ENCODE measurements at regions not wholly inside any gene's neighbourhood (a gene's known extent, or its start where the extent isn't known, plus 50 kb on each side); places are given as distances from the start of the nearest gene placed in this dataset.

DNA sequence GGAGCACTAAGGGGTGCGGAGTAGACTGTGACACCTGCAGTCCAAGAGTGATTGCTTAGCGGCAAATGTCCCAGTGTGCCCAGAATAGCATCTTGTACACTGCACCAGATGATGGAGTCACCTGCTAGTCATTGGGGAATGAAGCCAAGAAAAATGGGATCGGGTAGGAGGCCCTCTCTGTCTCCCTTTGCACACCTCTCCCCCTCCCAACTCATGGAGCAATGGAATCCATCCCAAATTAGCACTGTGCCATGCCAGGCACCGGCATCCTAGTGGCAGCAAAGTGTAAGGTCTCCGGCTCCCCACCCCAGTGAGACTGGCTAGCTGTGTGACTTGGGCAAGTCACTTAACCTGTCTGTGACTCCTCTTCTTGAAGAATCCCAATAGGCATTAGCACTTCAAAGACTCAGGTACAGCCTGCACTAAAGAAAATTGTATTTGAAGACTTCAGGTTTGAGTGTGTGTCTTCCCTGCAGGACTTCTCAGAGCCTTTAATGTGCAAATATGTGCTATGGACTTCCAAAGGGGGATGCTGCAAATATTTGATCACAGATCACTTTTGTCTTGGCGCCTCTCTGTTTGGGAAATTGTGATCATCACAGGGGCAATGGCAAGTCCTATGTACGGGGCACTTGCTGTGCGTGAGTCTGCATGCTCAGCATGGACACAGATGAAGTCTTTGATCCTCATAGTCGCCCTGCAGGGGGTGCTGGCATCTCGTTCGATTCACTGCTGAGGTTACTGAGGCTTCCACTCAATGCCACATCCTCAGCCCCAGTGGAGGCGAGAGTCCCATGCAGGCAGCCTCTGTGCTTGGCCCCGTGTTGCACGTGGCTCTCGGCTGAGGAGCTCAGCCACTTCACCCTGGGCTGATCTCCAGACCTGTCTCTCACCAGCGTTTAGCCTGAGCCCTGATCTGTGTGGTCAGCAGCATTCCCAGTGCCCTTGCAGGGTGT, 272.9 kb upstream of the C1orf174 start:
- DNase-seq (ENCODE audit: low read depth, low spot score) (no peak), ATAC-seq (peak; percentile 56; the same call in 1 of the 2 replicates)
- Histone ChIP-seq H3K4me3 (ENCODE audit: low read depth in 2 of 2, low read length in 2 of 2) (no peak overlapping the region), H3K9me3 (ENCODE audit: control insufficient read depth, insufficient read depth, low read depth, low read length) (no peaks in the 10 kb centered on the region), H3K27ac (ENCODE audit: low read length) (no peak overlapping the region), H3K27me3 (ENCODE audit: control insufficient read depth, insufficient read depth, low read length) (peaks cover 2% of the 10 kb centered on the region; the same call in 1 of the 2 replicates), H3K4me1 (ENCODE audit: control insufficient read depth, insufficient read depth, low read length) (no peaks in the 10 kb centered on the region), H3K36me3 (ENCODE audit: control insufficient read depth, insufficient read depth, low read length) (no peaks in the 10 kb centered on the region)
- BruUV-seq (replicated peaks), result no TSS peak
- TF ChIP-seq SIN3A (IDR thresholded peaks at IDR 0.05; ENCODE audit: borderline replicate concordance, insufficient read depth, low read depth, low read length) (no peak), TCF7L2 (IDR thresholded peaks at IDR 0.05; ENCODE audit: low read depth, low read length) (no peak), POLR2AphosphoS5 (IDR thresholded peaks at IDR 0.05; ENCODE audit: low read depth, low read length) (no peak)
- TF ChIP-seq, protein P1, sequence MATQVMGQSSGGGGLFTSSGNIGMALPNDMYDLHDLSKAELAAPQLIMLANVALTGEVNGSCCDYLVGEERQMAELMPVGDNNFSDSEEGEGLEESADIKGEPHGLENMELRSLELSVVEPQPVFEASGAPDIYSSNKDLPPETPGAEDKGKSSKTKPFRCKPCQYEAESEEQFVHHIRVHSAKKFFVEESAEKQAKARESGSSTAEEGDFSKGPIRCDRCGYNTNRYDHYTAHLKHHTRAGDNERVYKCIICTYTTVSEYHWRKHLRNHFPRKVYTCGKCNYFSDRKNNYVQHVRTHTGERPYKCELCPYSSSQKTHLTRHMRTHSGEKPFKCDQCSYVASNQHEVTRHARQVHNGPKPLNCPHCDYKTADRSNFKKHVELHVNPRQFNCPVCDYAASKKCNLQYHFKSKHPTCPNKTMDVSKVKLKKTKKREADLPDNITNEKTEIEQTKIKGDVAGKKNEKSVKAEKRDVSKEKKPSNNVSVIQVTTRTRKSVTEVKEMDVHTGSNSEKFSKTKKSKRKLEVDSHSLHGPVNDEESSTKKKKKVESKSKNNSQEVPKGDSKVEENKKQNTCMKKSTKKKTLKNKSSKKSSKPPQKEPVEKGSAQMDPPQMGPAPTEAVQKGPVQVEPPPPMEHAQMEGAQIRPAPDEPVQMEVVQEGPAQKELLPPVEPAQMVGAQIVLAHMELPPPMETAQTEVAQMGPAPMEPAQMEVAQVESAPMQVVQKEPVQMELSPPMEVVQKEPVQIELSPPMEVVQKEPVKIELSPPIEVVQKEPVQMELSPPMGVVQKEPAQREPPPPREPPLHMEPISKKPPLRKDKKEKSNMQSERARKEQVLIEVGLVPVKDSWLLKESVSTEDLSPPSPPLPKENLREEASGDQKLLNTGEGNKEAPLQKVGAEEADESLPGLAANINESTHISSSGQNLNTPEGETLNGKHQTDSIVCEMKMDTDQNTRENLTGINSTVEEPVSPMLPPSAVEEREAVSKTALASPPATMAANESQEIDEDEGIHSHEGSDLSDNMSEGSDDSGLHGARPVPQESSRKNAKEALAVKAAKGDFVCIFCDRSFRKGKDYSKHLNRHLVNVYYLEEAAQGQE (IDR thresholded peaks at IDR 0.05; ENCODE audit: insufficient read depth in 1 of 2, low read depth in 2 of 2, low read length in 1 of 2), result no peak
- TF ChIP-seq, protein P2, sequence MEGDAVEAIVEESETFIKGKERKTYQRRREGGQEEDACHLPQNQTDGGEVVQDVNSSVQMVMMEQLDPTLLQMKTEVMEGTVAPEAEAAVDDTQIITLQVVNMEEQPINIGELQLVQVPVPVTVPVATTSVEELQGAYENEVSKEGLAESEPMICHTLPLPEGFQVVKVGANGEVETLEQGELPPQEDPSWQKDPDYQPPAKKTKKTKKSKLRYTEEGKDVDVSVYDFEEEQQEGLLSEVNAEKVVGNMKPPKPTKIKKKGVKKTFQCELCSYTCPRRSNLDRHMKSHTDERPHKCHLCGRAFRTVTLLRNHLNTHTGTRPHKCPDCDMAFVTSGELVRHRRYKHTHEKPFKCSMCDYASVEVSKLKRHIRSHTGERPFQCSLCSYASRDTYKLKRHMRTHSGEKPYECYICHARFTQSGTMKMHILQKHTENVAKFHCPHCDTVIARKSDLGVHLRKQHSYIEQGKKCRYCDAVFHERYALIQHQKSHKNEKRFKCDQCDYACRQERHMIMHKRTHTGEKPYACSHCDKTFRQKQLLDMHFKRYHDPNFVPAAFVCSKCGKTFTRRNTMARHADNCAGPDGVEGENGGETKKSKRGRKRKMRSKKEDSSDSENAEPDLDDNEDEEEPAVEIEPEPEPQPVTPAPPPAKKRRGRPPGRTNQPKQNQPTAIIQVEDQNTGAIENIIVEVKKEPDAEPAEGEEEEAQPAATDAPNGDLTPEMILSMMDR (IDR thresholded peaks at IDR 0.05), result no peak
- ChIA-PET POLR2A (no interaction called here), CTCF (interaction anchor here (0.6 kb wide), 1 partner anchor 306 kb away, joined by 6 read pairs; no protein-coding TSS in a partner anchor)
- in situ Hi-C loops (cut with HindIII; ENCODE audit: low pct_unique_long_range_greater_than_20kb, low sequenced_read_pairs) (no loop called here), intact Hi-C loops (cut with micrococcal nuclease; ENCODE audit: unreplicated experiment) (no loop called here)

DNA sequence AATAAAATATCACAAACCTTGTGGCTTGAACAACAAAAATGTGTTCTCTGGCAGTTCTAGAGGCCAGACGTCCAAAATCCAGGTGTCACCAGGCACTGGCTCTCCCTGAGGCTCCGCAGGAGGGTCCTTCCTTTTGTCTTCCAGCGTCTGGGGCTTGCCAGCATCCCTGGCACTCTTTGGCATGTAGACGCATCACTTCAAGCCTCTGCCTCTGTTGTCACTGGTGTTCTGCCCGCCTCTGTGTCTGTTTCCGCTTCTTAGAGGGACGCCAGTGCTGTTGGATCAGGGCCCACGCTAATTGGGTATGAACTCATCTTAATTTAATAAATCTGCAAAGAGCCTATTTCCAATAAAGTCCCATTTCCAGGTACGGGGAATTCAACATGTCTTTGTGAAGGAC, 273.7 kb upstream of the C1orf174 start:
- DNase-seq (ENCODE audit: low read depth, low spot score), result no peak
- H3K36me3 ChIP-seq (ENCODE audit: control insufficient read depth, insufficient read depth, low read length), result no peaks in the 10 kb centered on the region
- H3K27ac ChIP-seq (ENCODE audit: low read length), result no peak overlapping the region
- ATAC-seq, result no peak
- in situ Hi-C loops (cut with HindIII; ENCODE audit: low pct_unique_long_range_greater_than_20kb, low sequenced_read_pairs), result no loop called here
- ChIA-PET POLR2A (no interaction called here), CTCF (no interaction called here)
- intact Hi-C loops (cut with micrococcal nuclease; ENCODE audit: unreplicated experiment), result no loop called here
- H3K4me3 ChIP-seq (ENCODE audit: low read depth in 2 of 2, low read length in 2 of 2), result no peak overlapping the region
- no peaks in the 10 kb centered on the region for H3K9me3 ChIP-seq (ENCODE audit: control insufficient read depth, insufficient read depth, low read depth, low read length)
- H3K27me3 ChIP-seq (ENCODE audit: control insufficient read depth, insufficient read depth, low read length), result no peaks in the 10 kb centered on the region; the same call in 1 of the 2 replicates
- TF ChIP-seq SIN3A (IDR thresholded peaks at IDR 0.05; ENCODE audit: borderline replicate concordance, insufficient read depth, low read depth, low read length) (no peak), TCF7L2 (IDR thresholded peaks at IDR 0.05; ENCODE audit: low read depth, low read length) (no peak), POLR2AphosphoS5 (IDR thresholded peaks at IDR 0.05; ENCODE audit: low read depth, low read length) (no peak)
- TF ChIP-seq, protein P1 (IDR thresholded peaks at IDR 0.05; ENCODE audit: insufficient read depth in 1 of 2, low read depth in 2 of 2, low read length in 1 of 2), result no peak
- TF ChIP-seq, protein P2 (IDR thresholded peaks at IDR 0.05), result no peak
- BruUV-seq (replicated peaks), result no TSS peak
- no peaks in the 10 kb centered on the region for H3K4me1 ChIP-seq (ENCODE audit: control insufficient read depth, insufficient read depth, low read length)

Data from Panc1 (cell line).